GM10248 (cell line): ENCODE measurements at regions not wholly inside any gene's neighbourhood (a gene's known extent, or its start where the extent isn't known, plus 50 kb on each side); places are given as distances from the start of the nearest gene placed in this dataset.
"Not testable (repeated sequence)": the region's sequence is repeated elsewhere in the genome, so short reads cannot be mapped to it uniquely, and the experiment has no call there.

ENCODE experiments used
- CTCF ChIA-PET: fragments of 300-600 bp; sonication (Branson Sonifier 250); formaldehyde crosslinking; extraction: SDS; loops from one replicate; lab custom pipeline; 2021; ENCODE audit warnings: antibody characterized with exemption; lab: Yijun Ruan, JAX
- POLR2A ChIA-PET: fragments of 350-650 bp; sonication (Branson Sonifier 250); formaldehyde crosslinking; extraction: SDS; loops from one replicate; lab custom pipeline; 2020; ENCODE audit warnings: antibody characterized with exemption; lab: Yijun Ruan, JAX
- DNase-seq: peaks from one replicate; pipeline ENCODE4 v3.0.0; 2012; ENCODE audit errors: extremely low spot score
- CTCF ChIP-seq: IDR thresholded peaks from 2 replicates; pipeline ENCODE4 v1.5.1; 2012; ENCODE audit warnings: mild to moderate bottlenecking, low read depth; ENCODE audit errors: extremely low read depth, missing control alignments, control extremely low read depth

- TF ChIP-seq CTCF, result no peak
- POLR2A ChIA-PET, result no interaction called here
- no peak for DNase-seq
- CTCF ChIA-PET, result no interaction called here
Observed at GRCh38 chr2:166700079-166700478, 188.2 kb upstream of the XIRP2 start.

GRCh38 chr2:166695154-166695553 is 193.1 kb upstream of the XIRP2 start:
- DNase-seq, result no peak
- ChIA-PET CTCF (no interaction called here), POLR2A (no interaction called here)
- no peak for TF ChIP-seq CTCF

GRCh38 chr2:166686057-166686456 is 192.0 kb upstream of the SCN7A start:
- CTCF ChIA-PET, result interaction anchor here (1.2 kb wide), 1 partner anchor 9 kb away, joined by 3 read pairs; no protein-coding TSS in a partner anchor
- POLR2A ChIA-PET, DNase-seq: not testable (repeated sequence)

GRCh38 chr2:166677996-166678395 is 183.9 kb upstream of the SCN7A start:
- ChIA-PET POLR2A (no interaction called here), CTCF (interaction anchor here (1.1 kb wide), 1 partner anchor 39 kb away, joined by 3 read pairs; no protein-coding TSS in a partner anchor)
- no peak for TF ChIP-seq CTCF
- no peak for DNase-seq

- CTCF ChIA-PET, result interaction anchor here (1.2 to 1.7 kb wide), 2 partner anchors 9 to 11 kb away, joined by 3 to 4 read pairs; no protein-coding TSS in a partner anchor
- POLR2A ChIA-PET, result no interaction called here
- no peak for DNase-seq
- no peak for TF ChIP-seq CTCF
Observed at GRCh38 chr2:166676716-166677115, 182.7 kb upstream of the SCN7A start.

- TF ChIP-seq CTCF, result no peak
- POLR2A ChIA-PET, result no interaction called here
- DNase-seq, result no peak
- CTCF ChIA-PET, result interaction anchor here (1.7 kb wide), 1 partner anchor 10 kb away, joined by 4 read pairs; no protein-coding TSS in a partner anchor
Observed at GRCh38 chr2:166675553-166675952, 181.5 kb upstream of the SCN7A start.

- POLR2A ChIA-PET, result no interaction called here
- no peak for DNase-seq
- no peak for TF ChIP-seq CTCF
Observed at GRCh38 chr2:166673986-166674385, 179.9 kb upstream of the SCN7A start.

More at GRCh38 chr2:166673986-166674385, 179.9 kb upstream of the SCN7A start:
- CTCF ChIA-PET, result interaction anchor here (1.2 kb wide), 1 partner anchor 10 kb away, joined by 3 read pairs; no protein-coding TSS in a partner anchor
